ENCODE measurements at regions not wholly inside any gene's neighbourhood (a gene's known extent, or its start where the extent isn't known, plus 50 kb on each side); places are given as distances from the start of the nearest gene placed in this dataset.

DNA sequence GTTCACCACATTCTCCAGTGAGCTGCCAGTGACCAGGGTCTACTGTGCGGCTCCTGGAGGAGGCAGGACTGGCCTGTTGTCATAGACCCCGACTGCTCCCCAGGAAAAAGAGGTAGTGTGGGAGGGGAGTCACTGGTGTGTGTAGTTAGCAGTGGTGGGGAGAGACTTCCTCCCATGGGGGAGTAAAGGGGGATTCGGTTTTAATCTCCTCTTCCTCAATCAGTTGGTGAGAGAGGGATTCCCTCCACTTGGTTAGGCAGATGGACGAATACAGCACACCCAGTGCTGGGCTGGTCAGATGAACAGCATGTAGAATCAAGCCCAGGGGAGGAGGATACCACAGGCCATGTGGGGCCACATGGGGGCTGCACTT, 207.6 kb upstream of the S1PR3 start:
- Histone ChIP-seq H3K23me2 (ENCODE audit: low read depth, low read length) (no peaks in the 10 kb centered on the region), H4K8ac (ENCODE audit: extremely low read depth, insufficient read depth, low read length) (no peak overlapping the region), H3K56ac (replicated peaks; ENCODE audit: insufficient read length, low read depth, low read length) (no peak overlapping the region), H4K91ac (replicated peaks; ENCODE audit: insufficient read length, low read length) (no peak overlapping the region), H3K79me1 (ENCODE audit: low read depth, low read length) (no peaks in the 10 kb centered on the region), H2AK5ac (ENCODE audit: low read depth, low read length) (no peak overlapping the region), H3K27me3 (replicated peaks in 1 of 4; ENCODE audit: control insufficient read depth in 3 of 4, extremely low read depth in 1 of 4, insufficient read depth in 3 of 4, low read length in 3 of 4) (no peaks in the 10 kb centered on the region), H2AFZ (ENCODE audit: low read length) (no peak overlapping the region), H2BK12ac (ENCODE audit: low read depth, low read length) (no peak overlapping the region), H3K18ac (ENCODE audit: extremely low read depth, low read length) (no peak overlapping the region), H2BK5ac (ENCODE audit: low read depth, low read length) (no peak overlapping the region), H2BK15ac (ENCODE audit: low read length) (no peak overlapping the region), H3K4me1 (replicated peaks in 1 of 4; ENCODE audit: control insufficient read depth in 3 of 4, insufficient read depth in 4 of 4, low read length in 3 of 4) (0 out of 7 replicates have a peak, but pooled peaks cover 0 to 3% (median under 1%) of the 10 kb centered on the region in 4 experiments), H4K20me1 (replicated peaks in 1 of 2; ENCODE audit: control insufficient read depth in 1 of 2, insufficient read depth in 2 of 2, low read length in 2 of 2) (no peaks in the 10 kb centered on the region), H2BK20ac (ENCODE audit: low read length) (no peak overlapping the region), H4K5ac (ENCODE audit: insufficient read length, low read depth, low read length) (no peak overlapping the region), H3K23ac (ENCODE audit: insufficient read length) (no peak overlapping the region), H3K27ac (ENCODE audit: low read depth, low read length) (no peak overlapping the region), H3K9me3 (ENCODE audit: insufficient read depth in 2 of 2, low read depth in 1 of 2, low read length in 1 of 2) (no peaks in the 10 kb centered on the region), H2BK120ac (replicated peaks; ENCODE audit: low read depth, low read length) (no peak overlapping the region), H3K14ac (ENCODE audit: insufficient read length) (no peak overlapping the region), H3K4me2 (ENCODE audit: insufficient read depth in 1 of 2, low read depth in 2 of 2, low read length in 2 of 2) (no peak overlapping the region), H3K36me3 (ENCODE audit: control insufficient read depth in 2 of 4, insufficient read depth in 4 of 4, low read length in 3 of 4) (no peaks in the 10 kb centered on the region), H3K4ac (replicated peaks; ENCODE audit: insufficient read length, low read depth, low read length) (no peak overlapping the region), H3K79me2 (ENCODE audit: control insufficient read depth in 1 of 2, insufficient read depth in 2 of 2, low read length in 2 of 2) (no peaks in the 10 kb centered on the region), H3K4me3 (ENCODE audit: extremely low read depth in 1 of 4, insufficient read depth in 2 of 4, low read depth in 3 of 4, low read length in 4 of 4) (no peak overlapping the region), H3K9ac (replicated peaks in 1 of 4; ENCODE audit: extremely low read depth in 1 of 4, low read depth in 3 of 4, low read length in 3 of 4) (no peak overlapping the region)
- ChIA-PET CTCF (ENCODE audit: partially characterized antibody) (no interaction called here), POLR2A (ENCODE audit: partially characterized antibody) (no interaction called here)
- FAIRE-seq (no peak), DNase-seq (ENCODE audit: low read depth in 1 of 2, low spot score in 2 of 2) (peak in 1 of 2 experiments; percentile 24)
- TF ChIP-seq SIRT6 (IDR thresholded peaks at IDR 0.05; ENCODE audit: low read length): no peak
- TF ChIP-seq EP300 (IDR thresholded peaks at IDR 0.05; ENCODE audit: borderline replicate concordance in 1 of 2, low read depth in 2 of 2, low read length in 2 of 2): no peak
- TF ChIP-seq TAF7 (optimal IDR thresholded peaks at IDR 0.05; ENCODE audit: borderline replicate concordance, low read depth, low read length): no peak
- no peak for TF ChIP-seq GABPA (IDR thresholded peaks at IDR 0.05; ENCODE audit: borderline replicate concordance, insufficient read depth, low read length)
- TF ChIP-seq EZH2 (IDR thresholded peaks at IDR 0.05; ENCODE audit: low read depth, low read length, severe bottlenecking): no peak
- 74% methylated on average over 4 of the region's 4 CpGs; no CpG with 5 or more reads in 1 of the 2 experiments for WGBS, 2 experiments (ENCODE audit: extremely low coverage in 1 of 2, insufficient coverage in 1 of 2, insufficient read length in 1 of 2, insufficient replicate concordance in 2 of 2, low coverage in 1 of 2, low lambda C conversion rate in 2 of 2, missing lambda C conversion rate in 1 of 2)

All from H1 (cell line).